IPS-20b (cell line): ENCODE measurements at regions not wholly inside any gene's neighbourhood (a gene's known extent, or its start where the extent isn't known, plus 50 kb on each side); places are given as distances from the start of the nearest gene placed in this dataset.

Source experiments
- H3K27ac ChIP-seq: one replicate; pipeline ENCODE4 v1.5.1; 2013; ENCODE audit warnings: low read length
- H3K27me3 ChIP-seq: 2 replicates; pipeline ENCODE4 v1.6.1; 2013; ENCODE audit warnings: mild to moderate bottlenecking, low read length, inconsistent platforms; ENCODE audit not compliant: insufficient read depth
- H3K36me3 ChIP-seq: 2 replicates; pipeline ENCODE4 v1.6.1; 2013; ENCODE audit warnings: low read depth, mild to moderate bottlenecking, inconsistent platforms, low read length, moderate library complexity; ENCODE audit not compliant: insufficient read depth
- H3K4me1 ChIP-seq: 2 replicates; pipeline ENCODE4 v1.6.1; 2013; ENCODE audit warnings: mild to moderate bottlenecking, control low read depth, inconsistent platforms, low read length, moderate library complexity; ENCODE audit not compliant: insufficient read depth
- H3K4me3 ChIP-seq: 2 replicates; pipeline ENCODE4 v1.5.1; 2013; ENCODE audit warnings: mild to moderate bottlenecking, low read length, inconsistent platforms
- H3K9ac ChIP-seq: 2 replicates; pipeline ENCODE4 v1.6.1; 2013; ENCODE audit warnings: low read depth, mild to moderate bottlenecking, inconsistent platforms, low read length, moderate library complexity
- H3K9me3 ChIP-seq: 2 replicates; pipeline ENCODE4 v1.6.1; 2013; ENCODE audit warnings: mild to moderate bottlenecking, low read depth, low read length, inconsistent platforms; ENCODE audit not compliant: insufficient read depth

DNA sequence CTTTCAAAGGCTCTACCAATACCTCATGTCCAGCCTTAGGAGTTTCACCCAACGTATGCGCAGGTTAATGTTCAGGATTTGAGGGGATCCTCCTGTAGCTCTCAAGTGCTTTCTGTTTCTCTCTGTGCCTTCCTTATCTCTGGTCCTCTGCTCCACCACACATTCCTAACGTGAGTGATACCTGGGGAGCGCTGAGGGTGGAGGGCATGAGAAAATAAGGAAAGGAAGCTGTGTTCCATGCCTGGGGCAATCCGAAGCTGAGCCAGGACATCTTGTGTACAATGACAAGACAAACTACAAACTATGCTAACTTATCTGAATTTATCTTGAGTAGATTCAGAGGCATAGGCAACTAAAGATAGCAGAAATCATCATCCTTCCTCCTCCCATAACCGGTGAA lies 136.4 kb downstream of the SST start:
- no peaks in the 10 kb centered on the region for H3K36me3 ChIP-seq
- peaks cover 6% of the 10 kb centered on the region; the same call in 1 of the 2 replicates for H3K4me1 ChIP-seq
- no peaks in the 10 kb centered on the region for H3K9me3 ChIP-seq
- H3K27ac ChIP-seq = no peak overlapping the region
- H3K27me3 ChIP-seq = no peaks in the 10 kb centered on the region
- H3K4me3 ChIP-seq = no peak overlapping the region; the same call in 1 of the 2 replicates
- no peak overlapping the region for H3K9ac ChIP-seq

DNA sequence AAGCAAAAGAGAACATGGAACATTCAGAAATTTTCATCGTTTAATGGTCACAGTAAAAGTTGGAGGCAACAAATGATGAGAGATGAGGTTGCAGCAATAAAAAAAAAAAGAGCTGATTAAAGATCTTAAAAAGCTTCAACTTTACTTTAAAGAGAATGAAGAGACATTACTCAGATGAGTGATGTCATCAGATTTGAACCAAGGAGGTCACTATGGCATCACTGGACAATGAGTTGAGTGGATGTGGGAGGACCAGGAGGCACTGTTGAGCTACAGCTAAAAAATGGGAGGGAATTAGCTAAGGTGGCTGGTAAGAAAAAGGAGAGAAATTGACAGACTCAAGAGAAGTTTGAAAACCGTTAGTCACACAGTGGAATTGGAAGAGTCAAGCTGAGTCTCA lies 138.4 kb downstream of the SST start:
- H3K36me3 ChIP-seq = no peaks in the 10 kb centered on the region
- H3K9me3 ChIP-seq = no peaks in the 10 kb centered on the region
- H3K4me3 ChIP-seq = no peak overlapping the region
- H3K9ac ChIP-seq = no peak overlapping the region
- no peaks in the 10 kb centered on the region for H3K27me3 ChIP-seq
- no peak overlapping the region for H3K27ac ChIP-seq
- H3K4me1 ChIP-seq = peaks cover 6% of the 10 kb centered on the region; the same call in 1 of the 2 replicates

DNA sequence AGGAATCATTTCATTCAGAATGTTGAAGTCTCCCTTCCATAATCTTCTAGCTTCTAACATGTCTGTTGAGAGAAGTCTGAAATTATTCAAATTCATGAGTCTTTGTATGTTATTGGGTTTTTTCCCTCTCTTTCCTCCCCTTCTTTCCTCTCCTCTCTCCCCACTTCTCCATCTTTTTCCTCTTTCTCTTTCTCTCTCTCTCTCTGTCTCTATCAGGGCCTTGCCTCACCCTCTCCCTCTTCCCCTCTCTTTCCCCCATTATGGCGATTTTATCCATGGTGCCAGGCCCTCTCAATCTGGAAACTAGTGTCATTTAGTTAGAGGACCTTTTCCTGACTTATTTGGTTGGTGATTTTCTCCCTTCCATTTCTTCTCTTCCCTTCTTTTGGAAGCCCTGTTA lies 147.3 kb downstream of the SST start:
- no peak overlapping the region for H3K4me3 ChIP-seq
- H3K9ac ChIP-seq = no peak overlapping the region
- no peaks in the 10 kb centered on the region for H3K36me3 ChIP-seq
- H3K27ac ChIP-seq = no peak overlapping the region
- peaks cover 24% of the 10 kb centered on the region for H3K4me1 ChIP-seq
- no peaks in the 10 kb centered on the region for H3K27me3 ChIP-seq
- H3K9me3 ChIP-seq = no peaks in the 10 kb centered on the region

DNA sequence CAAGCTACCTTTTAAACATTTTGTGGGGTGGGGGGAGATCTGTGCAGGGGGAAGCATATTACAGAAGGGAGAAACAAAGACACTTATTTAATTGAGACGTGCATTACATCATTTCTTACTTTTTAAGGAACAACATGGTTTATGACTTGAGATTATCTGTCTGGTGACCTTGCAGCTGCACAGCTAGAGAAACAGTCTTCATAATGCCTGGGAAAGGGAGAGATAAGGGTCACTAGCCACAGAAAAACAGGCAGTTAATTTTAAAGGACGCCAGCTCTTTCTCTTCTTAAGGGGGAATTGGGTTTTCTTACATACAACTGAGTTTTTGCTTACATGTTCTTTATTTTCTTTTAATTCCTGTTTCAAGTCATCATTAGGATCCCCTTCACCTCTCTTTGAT lies 147.9 kb downstream of the SST start:
- H3K9me3 ChIP-seq = no peaks in the 10 kb centered on the region
- no peak overlapping the region for H3K9ac ChIP-seq
- H3K4me1 ChIP-seq = peaks cover 29% of the 10 kb centered on the region
- H3K27ac ChIP-seq = no peak overlapping the region
- no peaks in the 10 kb centered on the region for H3K36me3 ChIP-seq
- no peak overlapping the region for H3K4me3 ChIP-seq
- H3K27me3 ChIP-seq = no peaks in the 10 kb centered on the region

DNA sequence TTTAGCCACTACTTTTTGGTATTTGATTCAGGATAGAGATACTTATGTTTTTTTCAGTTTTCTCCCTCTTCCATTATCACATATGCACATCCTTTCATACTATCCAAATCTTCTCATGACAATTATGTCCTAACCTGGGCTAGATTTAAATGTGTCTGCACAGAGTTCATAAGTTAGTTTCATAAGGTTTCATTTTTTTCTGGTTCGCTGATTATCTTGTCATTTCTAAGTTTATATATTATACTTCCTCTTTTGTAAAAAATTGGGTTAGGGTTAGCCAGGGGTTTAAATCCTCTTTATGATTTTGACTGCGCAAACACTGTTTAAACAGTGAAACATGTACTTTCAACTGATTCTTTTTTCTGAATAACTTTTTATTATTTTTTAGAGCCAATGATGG lies 148.6 kb downstream of the SST start:
- no peaks in the 10 kb centered on the region for H3K9me3 ChIP-seq
- H3K4me1 ChIP-seq = peaks cover 29% of the 10 kb centered on the region
- no peak overlapping the region for H3K4me3 ChIP-seq
- no peak overlapping the region for H3K9ac ChIP-seq
- H3K36me3 ChIP-seq = no peaks in the 10 kb centered on the region
- H3K27ac ChIP-seq = no peak overlapping the region
- no peaks in the 10 kb centered on the region for H3K27me3 ChIP-seq

DNA sequence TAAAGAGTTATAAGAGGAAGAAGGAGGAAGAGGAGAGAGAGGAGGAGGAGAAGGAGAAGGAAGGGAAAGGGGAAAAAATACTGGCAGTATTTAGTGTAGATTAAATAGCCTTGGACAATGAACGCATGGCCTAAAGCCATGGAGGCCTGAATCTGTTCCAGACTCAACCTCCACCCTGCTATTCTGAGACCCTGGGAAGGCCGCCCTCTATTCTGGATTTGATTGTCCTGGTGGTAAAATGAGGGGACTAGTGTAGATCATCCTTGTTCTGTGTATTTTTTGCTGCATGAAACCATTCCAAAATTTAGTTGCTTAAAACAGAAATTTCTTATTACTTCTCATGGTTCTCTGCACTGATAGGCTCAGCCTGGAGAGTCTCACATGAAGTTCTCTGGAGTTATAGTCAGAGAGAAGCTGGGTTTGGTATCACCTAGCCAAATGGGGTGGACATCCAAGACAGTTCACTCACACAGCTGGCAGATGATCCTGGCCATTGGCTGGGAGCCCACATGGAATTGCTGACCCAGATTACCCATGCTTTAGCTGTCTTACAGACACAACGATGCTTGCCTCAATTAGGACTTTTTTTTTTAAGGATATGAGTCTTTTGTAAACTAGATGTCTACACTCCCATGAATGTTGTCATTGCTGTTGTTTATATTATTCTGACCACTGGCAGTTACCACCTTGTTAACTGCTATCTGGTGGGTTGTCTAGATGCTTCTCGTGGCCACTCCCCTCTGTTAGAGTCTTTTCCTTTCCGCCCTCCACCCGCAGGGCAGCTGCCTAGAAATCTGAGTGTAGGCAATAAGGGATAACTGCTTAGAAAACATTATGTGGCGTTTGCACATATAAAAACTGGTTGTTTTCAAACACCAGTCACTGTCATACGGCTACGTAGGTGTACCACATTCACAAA lies 149.9 kb downstream of the SST start:
- H3K9me3 ChIP-seq = no peaks in the 10 kb centered on the region
- no peaks in the 10 kb centered on the region for H3K27me3 ChIP-seq
- no peak overlapping the region for H3K27ac ChIP-seq
- H3K9ac ChIP-seq = no peak overlapping the region
- H3K4me3 ChIP-seq = no peak overlapping the region
- H3K36me3 ChIP-seq = no peaks in the 10 kb centered on the region
- peaks cover 29% of the 10 kb centered on the region for H3K4me1 ChIP-seq

- H3K27ac ChIP-seq = no peak overlapping the region
- H3K4me3 ChIP-seq = no peak overlapping the region
- H3K36me3 ChIP-seq = no peaks in the 10 kb centered on the region
- peaks cover 29% of the 10 kb centered on the region for H3K4me1 ChIP-seq
- no peaks in the 10 kb centered on the region for H3K27me3 ChIP-seq
- peak overlapping the region; percentile 4; the same call in 1 of the 2 replicates for H3K9ac ChIP-seq
- no peaks in the 10 kb centered on the region for H3K9me3 ChIP-seq
Observed at GRCh38 chr3:187519428-187519890, 150.7 kb downstream of the SST start.

DNA sequence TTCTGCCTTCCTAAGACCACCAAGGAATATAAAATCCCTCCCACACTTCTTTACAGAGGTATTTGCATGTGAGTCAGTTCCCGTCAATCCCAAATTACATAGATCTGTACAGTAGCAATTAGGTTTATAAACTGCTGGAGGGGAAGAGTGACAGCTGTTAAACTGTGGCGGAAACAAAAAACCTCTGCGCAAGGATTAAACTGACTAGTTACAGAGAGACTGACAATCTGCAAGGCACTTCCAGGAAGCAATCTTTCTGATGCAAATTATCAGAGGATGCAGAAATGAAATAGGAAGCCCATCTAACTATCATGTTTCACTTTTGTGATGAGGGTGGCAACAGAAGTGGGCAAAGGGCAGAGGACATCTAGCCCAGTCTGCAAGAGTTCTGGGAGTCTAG lies 150.4 kb downstream of the RTP4 start:
- H3K4me1 ChIP-seq = peaks cover 29% of the 10 kb centered on the region
- peak overlapping the region; percentile 4; the same call in 1 of the 2 replicates for H3K9ac ChIP-seq
- H3K27ac ChIP-seq = no peak overlapping the region
- no peaks in the 10 kb centered on the region for H3K27me3 ChIP-seq
- no peaks in the 10 kb centered on the region for H3K9me3 ChIP-seq
- no peak overlapping the region; the same call in 1 of the 2 replicates for H3K4me3 ChIP-seq
- no peaks in the 10 kb centered on the region for H3K36me3 ChIP-seq

DNA sequence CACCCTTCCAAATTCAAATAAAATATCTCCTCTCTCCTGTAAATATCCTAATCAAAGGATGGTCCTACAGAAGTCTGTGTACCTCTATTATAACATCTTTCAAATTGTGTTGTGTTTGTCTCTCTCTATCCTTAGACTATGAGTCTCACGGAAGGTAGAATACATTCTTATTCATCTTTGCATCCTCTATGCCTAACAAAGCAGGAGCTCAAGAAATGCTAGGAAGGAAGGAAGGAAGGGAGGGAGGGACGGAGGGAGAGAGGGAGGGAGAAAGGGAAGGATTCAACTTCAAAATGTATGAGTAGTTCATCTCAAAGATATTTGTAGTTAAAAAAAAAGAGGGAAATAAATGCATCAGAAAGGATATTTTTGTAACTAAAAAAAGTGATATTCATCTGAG lies 150.0 kb downstream of the RTP4 start:
- H3K9me3 ChIP-seq = no peaks in the 10 kb centered on the region
- H3K4me3 ChIP-seq = no peak overlapping the region; the same call in 1 of the 2 replicates
- no peaks in the 10 kb centered on the region for H3K36me3 ChIP-seq
- H3K27ac ChIP-seq = no peak overlapping the region
- peaks cover 29% of the 10 kb centered on the region for H3K4me1 ChIP-seq
- peak overlapping the region; percentile 4; the same call in 1 of the 2 replicates for H3K9ac ChIP-seq
- no peaks in the 10 kb centered on the region for H3K27me3 ChIP-seq

DNA sequence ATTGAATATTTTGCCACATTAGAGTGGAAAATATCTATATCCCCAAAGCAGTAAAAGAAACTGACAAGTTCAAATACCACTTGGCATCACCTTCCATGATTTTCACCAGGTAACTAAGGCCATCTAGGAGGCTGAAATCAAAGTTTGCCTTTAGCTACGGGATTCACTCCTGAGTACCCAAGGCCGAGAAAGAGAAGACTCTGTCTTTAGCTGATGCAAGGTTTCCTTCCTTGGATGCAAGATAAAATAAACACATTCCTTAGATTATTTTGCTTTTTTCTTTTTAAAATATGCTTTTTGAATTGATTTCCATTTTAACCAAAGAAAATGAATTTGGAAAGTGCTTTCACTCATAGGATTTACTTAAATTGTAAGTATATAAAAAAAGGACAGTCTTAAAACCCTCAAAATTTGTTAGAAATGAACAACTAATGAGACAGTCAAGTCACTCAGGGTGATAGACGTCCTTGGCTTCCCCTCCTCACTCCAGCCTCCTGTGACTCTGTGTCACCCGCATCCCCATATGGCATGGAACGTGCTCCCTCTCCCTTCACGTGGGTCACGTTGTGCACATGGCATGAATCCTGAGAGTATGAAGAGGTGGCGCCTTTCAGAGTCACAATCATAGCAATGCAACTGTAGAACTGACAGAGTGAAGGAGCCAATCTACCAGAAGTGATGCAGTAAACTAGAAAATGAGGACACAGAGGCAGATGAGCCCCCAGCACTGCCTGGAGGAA lies 148.4 kb downstream of the RTP4 start:
- no peaks in the 10 kb centered on the region; the same call in 1 of the 2 replicates for H3K36me3 ChIP-seq
- no peak overlapping the region for H3K9ac ChIP-seq
- H3K27ac ChIP-seq = no peak overlapping the region

GRCh38 chr3:187507905-187508304 lies 139.7 kb downstream of the RTP4 start:
- Histone ChIP-seq H3K27me3 (no peaks in the 10 kb centered on the region), H3K9ac (no peak overlapping the region), H3K9me3 (peaks cover 16% of the 10 kb centered on the region), H3K27ac (no peak overlapping the region), H3K36me3 (no peaks in the 10 kb centered on the region; the same call in 1 of the 2 replicates), H3K4me3 (no peak overlapping the region), H3K4me1 (peaks cover 12% of the 10 kb centered on the region)

More for the DNA sequence above, 148.4 kb downstream of the RTP4 start:
- Histone ChIP-seq H3K4me3 (no peak overlapping the region), H3K4me1 (peaks cover 29% of the 10 kb centered on the region), H3K9me3 (peaks cover 12% of the 10 kb centered on the region), H3K27me3 (no peaks in the 10 kb centered on the region)
